ENCODE measurements at regions not wholly inside any gene's neighbourhood (a gene's known extent, or its start where the extent isn't known, plus 50 kb on each side); places are given as distances from the start of the nearest gene placed in this dataset.

GRCh38 chr2:3099145-3099859 is 278.3 kb downstream of the EIPR1 start:
- no peak overlapping the region for H3K4me2 ChIP-seq
- H3K36me3 ChIP-seq (ENCODE audit: low read depth): no peaks in the 10 kb centered on the region
- no TSS peak for BruUV-seq (replicated peaks)
- H3K9me3 ChIP-seq (ENCODE audit: insufficient read depth, low read depth): no peaks in the 10 kb centered on the region
- H3K4me1 ChIP-seq (replicated peaks; ENCODE audit: insufficient read depth): no peaks in the 10 kb centered on the region
- H3K79me2 ChIP-seq (ENCODE audit: low read depth): no peaks in the 10 kb centered on the region
- no peak overlapping the region for H3K27ac ChIP-seq
- no peak for TF ChIP-seq CTCF (conservative IDR thresholded peaks at IDR 0.05)
- TF ChIP-seq EZH2 (IDR thresholded peaks at IDR 0.05; ENCODE audit: low read depth): no peak
- H3K9me2 ChIP-seq (ENCODE audit: insufficient read depth): no peaks in the 10 kb centered on the region
- ChIA-PET CTCF (no interaction called here), POLR2A (ENCODE audit: unreplicated experiment) (no interaction called here)
- no peaks in the 10 kb centered on the region for H3F3A ChIP-seq (ENCODE audit: insufficient read depth, low read depth)
- no peaks in the 10 kb centered on the region; the same call in 1 of the 2 replicates for H4K20me1 ChIP-seq (ENCODE audit: insufficient read depth)
- H2AFZ ChIP-seq: no peak overlapping the region
- DNase-seq: no peak
- H3K4me3 ChIP-seq: no peak overlapping the region
- peaks cover 100% of the 10 kb centered on the region for H3K27me3 ChIP-seq (ENCODE audit: insufficient read depth, low read depth)
- intact Hi-C loops (cut with micrococcal nuclease; ENCODE audit: unreplicated experiment): no loop called here

- H4K20me1 ChIP-seq (ENCODE audit: insufficient read depth): no peaks in the 10 kb centered on the region; the same call in 1 of the 2 replicates
- H3K4me3 ChIP-seq: no peak overlapping the region
- H3K9me2 ChIP-seq (ENCODE audit: insufficient read depth): no peaks in the 10 kb centered on the region
- peaks cover 100% of the 10 kb centered on the region for H3K27me3 ChIP-seq (ENCODE audit: insufficient read depth, low read depth)
- no peaks in the 10 kb centered on the region for H3K79me2 ChIP-seq (ENCODE audit: low read depth)
- H3K9me3 ChIP-seq (ENCODE audit: insufficient read depth, low read depth): no peaks in the 10 kb centered on the region
- no peak for DNase-seq
- POLR2A ChIA-PET (ENCODE audit: unreplicated experiment): no interaction called here
- no TSS peak for BruUV-seq (replicated peaks)
- H3K4me1 ChIP-seq (replicated peaks; ENCODE audit: insufficient read depth): no peaks in the 10 kb centered on the region
- intact Hi-C loops (cut with micrococcal nuclease; ENCODE audit: unreplicated experiment): no loop called here
- H2AFZ ChIP-seq: no peak overlapping the region
- H3K4me2 ChIP-seq: no peak overlapping the region
- H3F3A ChIP-seq (ENCODE audit: insufficient read depth, low read depth): no peaks in the 10 kb centered on the region
- CTCF ChIA-PET: no interaction called here
- H3K27ac ChIP-seq: no peak overlapping the region
- no peak for TF ChIP-seq CTCF (conservative IDR thresholded peaks at IDR 0.05)
- TF ChIP-seq EZH2 (IDR thresholded peaks at IDR 0.05; ENCODE audit: low read depth): no peak
- H3K36me3 ChIP-seq (ENCODE audit: low read depth): no peaks in the 10 kb centered on the region
Observed at GRCh38 chr2:3098231-3098630, 279.4 kb downstream of the EIPR1 start.

- Histone ChIP-seq H3K9me2 (ENCODE audit: insufficient read depth) (no peaks in the 10 kb centered on the region), H3K27ac (no peak overlapping the region), H3F3A (ENCODE audit: insufficient read depth, low read depth) (no peaks in the 10 kb centered on the region), H3K36me3 (ENCODE audit: low read depth) (no peaks in the 10 kb centered on the region), H3K79me2 (ENCODE audit: low read depth) (no peaks in the 10 kb centered on the region), H4K20me1 (ENCODE audit: insufficient read depth) (no peaks in the 10 kb centered on the region; the same call in 1 of the 2 replicates), H3K4me1 (replicated peaks; ENCODE audit: insufficient read depth) (no peaks in the 10 kb centered on the region), H3K27me3 (ENCODE audit: insufficient read depth, low read depth) (peaks cover 98% of the 10 kb centered on the region), H3K4me3 (no peak overlapping the region), H3K4me2 (no peak overlapping the region), H2AFZ (no peak overlapping the region), H3K9me3 (ENCODE audit: insufficient read depth, low read depth) (no peaks in the 10 kb centered on the region)
- ChIA-PET POLR2A (ENCODE audit: unreplicated experiment) (no interaction called here), CTCF (no interaction called here)
- intact Hi-C loops (cut with micrococcal nuclease; ENCODE audit: unreplicated experiment): no loop called here
- DNase-seq: no peak
- no TSS peak for BruUV-seq (replicated peaks)
- TF ChIP-seq EZH2 (IDR thresholded peaks at IDR 0.05; ENCODE audit: low read depth) (no peak), CTCF (conservative IDR thresholded peaks at IDR 0.05) (no peak)
Observed at GRCh38 chr2:3097804-3098203, 279.8 kb downstream of the EIPR1 start.

Measured in PC-9 (cell line).